A673 (cell line): ENCODE measurements at regions not wholly inside any gene's neighbourhood (a gene's known extent, or its start where the extent isn't known, plus 50 kb on each side); places are given as distances from the start of the nearest gene placed in this dataset.
A peak's percentile ranks its signal among the peaks of the same experiment; 100 is the strongest.

Experiments used
- BruUV-seq: library from RNA; stranded (reverse); fragments of 400-500 nt; replicated peaks from 2 replicates; lab custom pipeline; 2021; lab: Mats Ljungman, UMichigan
- CTCF ChIA-PET: fragments of 300-600 bp; sonication (Branson Sonifier 250); formaldehyde crosslinking; loops from one replicate; lab custom pipeline; 2022; ENCODE audit warnings: antibody characterized with exemption; lab: Charles Lee
- POLR2A ChIA-PET: fragments of 300-600 bp; sonication (Branson Sonifier 250); formaldehyde crosslinking; loops from one replicate; lab custom pipeline; 2022; ENCODE audit warnings: antibody characterized with exemption; ENCODE audit not compliant: low non-redundant PET; lab: Charles Lee
- DNase-seq: peaks from one replicate; pipeline ENCODE4 v3.0.0-alpha.2; 2015; ENCODE audit warnings: low spot score
- H3K27ac ChIP-seq: fragments of 200-600 bp; sonication (generic); 2 replicates; pipeline ENCODE4 v1.5.1; 2016; ENCODE audit warnings: mixed run types, low read depth, mild to moderate bottlenecking, mixed read lengths, antibody characterized with exemption, low read length; ENCODE audit not compliant: poor library complexity, severe bottlenecking
- H3K27me3 ChIP-seq: fragments of 200-600 bp; sonication (generic); replicated peaks from 2 replicates; pipeline ENCODE4 v1.6.1; 2017; ENCODE audit warnings: mixed run types, low read depth, mild to moderate bottlenecking, mixed read lengths, antibody characterized with exemption, low read length; ENCODE audit not compliant: insufficient read depth, poor library complexity
- H3K36me3 ChIP-seq: fragments of 200-600 bp; sonication (generic); 2 replicates; pipeline ENCODE4 v1.6.1; 2016; ENCODE audit warnings: mixed run types, mild to moderate bottlenecking, mixed read lengths, antibody characterized with exemption, low read length; ENCODE audit not compliant: insufficient read depth, poor library complexity, severe bottlenecking
- H3K4me1 ChIP-seq: fragments of 200-600 bp; sonication (generic); 2 replicates; pipeline ENCODE4 v1.6.1; 2017; ENCODE audit warnings: mixed run types, mild to moderate bottlenecking, mixed read lengths, antibody characterized with exemption, low read length; ENCODE audit not compliant: insufficient read depth, poor library complexity, severe bottlenecking
- H3K4me3 ChIP-seq: fragments of 200-600 bp; sonication (generic); 2 replicates; pipeline ENCODE4 v1.5.1; 2016; ENCODE audit warnings: low read depth, mixed run types, mild to moderate bottlenecking, mixed read lengths, low read length; ENCODE audit not compliant: poor library complexity, severe bottlenecking
- H3K9me3 ChIP-seq: fragments of 200-600 bp; sonication (generic); 2 replicates; pipeline ENCODE4 v1.6.1; 2016; ENCODE audit warnings: mixed run types, low read depth, mild to moderate bottlenecking, mixed read lengths, antibody characterized with exemption, low read length; ENCODE audit not compliant: poor library complexity, severe bottlenecking
- CTCF ChIP-seq: fragments of 300-800, 200-600 bp; sonication (generic); conservative IDR thresholded peaks from 2 replicates; pipeline ENCODE4 v1.5.1; 2017; ENCODE audit warnings: low read depth, mild to moderate bottlenecking, antibody characterized with exemption, low read length, moderate library complexity, mixed read lengths
- EZH2 ChIP-seq: fragments of 200-600 bp; sonication (generic); IDR thresholded peaks from 2 replicates; pipeline ENCODE4 v1.6.1; 2017; ENCODE audit warnings: borderline replicate concordance, low read depth, mild to moderate bottlenecking, mixed read lengths, antibody characterized with exemption, low read length; ENCODE audit not compliant: poor library complexity, severe bottlenecking
- intact Hi-C: fragments of 100-400 bp; cut with micrococcal nuclease; formaldehyde crosslinking; loops from one replicate; pipeline ENCODE4 v1.10.0; 2022; ENCODE audit not compliant: unreplicated experiment

- no peaks in the 10 kb centered on the region for H3K36me3 ChIP-seq
- ChIA-PET CTCF (no interaction called here), POLR2A (no interaction called here)
- H3K4me3 ChIP-seq = no peak overlapping the region
- no peak overlapping the region for H3K27ac ChIP-seq
- BruUV-seq = no TSS peak
- intact Hi-C loops = no loop called here
- DNase-seq = no peak
- peaks cover 15% of the 10 kb centered on the region for H3K4me1 ChIP-seq
- H3K27me3 ChIP-seq = no peaks in the 10 kb centered on the region
- TF ChIP-seq CTCF = no peak
- TF ChIP-seq EZH2 = no peak
- no peaks in the 10 kb centered on the region for H3K9me3 ChIP-seq
Observed at GRCh38 chr1:244161236-244161510, 110.1 kb downstream of the ZBTB18 start.

- ChIA-PET POLR2A (no interaction called here), CTCF (no interaction called here)
- H3K4me1 ChIP-seq = peaks cover 15% of the 10 kb centered on the region
- no peak overlapping the region for H3K27ac ChIP-seq
- H3K9me3 ChIP-seq = no peaks in the 10 kb centered on the region
- intact Hi-C loops = no loop called here
- no peaks in the 10 kb centered on the region for H3K27me3 ChIP-seq
- TF ChIP-seq CTCF = no peak
- no peak for TF ChIP-seq EZH2
- BruUV-seq = no TSS peak
- DNase-seq = no peak
- no peaks in the 10 kb centered on the region for H3K36me3 ChIP-seq
- H3K4me3 ChIP-seq = no peak overlapping the region
Observed at GRCh38 chr1:244162786-244163530, 111.9 kb downstream of the ZBTB18 start.

- Histone ChIP-seq H3K27ac (peak overlapping the region; percentile 67), H3K4me3 (no peak overlapping the region), H3K4me1 (peaks cover 15% of the 10 kb centered on the region), H3K27me3 (no peaks in the 10 kb centered on the region), H3K9me3 (no peaks in the 10 kb centered on the region), H3K36me3 (no peaks in the 10 kb centered on the region)
- POLR2A ChIA-PET = no interaction called here
- intact Hi-C loops = no loop called here
- CTCF ChIA-PET = no interaction called here
- no peak for TF ChIP-seq CTCF
- no peak for TF ChIP-seq EZH2
- no TSS peak for BruUV-seq
- peak; percentile 89 for DNase-seq
Observed at GRCh38 chr1:244163861-244164510, 112.9 kb downstream of the ZBTB18 start.
